ENCODE measurements at regions not wholly inside any gene's neighbourhood (a gene's known extent, or its start where the extent isn't known, plus 50 kb on each side); places are given as distances from the start of the nearest gene placed in this dataset.

GRCh38 chr19:31430381-31430780 is 81.1 kb upstream of the TSHZ3 start:
- Mint-ChIP-seq H3K9me3 (peaks cover 2% of the 10 kb centered on the region), H3K27ac (no peak overlapping the region), H3K4me1 (no peaks in the 10 kb centered on the region), H3K4me3 (no peak overlapping the region), H3K27me3 (no peaks in the 10 kb centered on the region), H3K36me3 (no peaks in the 10 kb centered on the region)
- no peak for DNase-seq
- CTCF ChIA-PET = no interaction called here

GRCh38 chr19:31432201-31432810 is 83.1 kb upstream of the TSHZ3 start:
- H3K4me3 Mint-ChIP-seq = no peak overlapping the region
- CTCF ChIA-PET = no interaction called here
- H3K36me3 Mint-ChIP-seq = no peaks in the 10 kb centered on the region
- H3K9me3 Mint-ChIP-seq = peaks cover 5% of the 10 kb centered on the region
- H3K4me1 Mint-ChIP-seq = no peaks in the 10 kb centered on the region
- no peaks in the 10 kb centered on the region for H3K27me3 Mint-ChIP-seq
- no peak for DNase-seq
- no peak overlapping the region for H3K27ac Mint-ChIP-seq

- no peaks in the 10 kb centered on the region for H3K27me3 Mint-ChIP-seq
- H3K4me1 Mint-ChIP-seq = no peaks in the 10 kb centered on the region
- DNase-seq = no peak
- H3K4me3 Mint-ChIP-seq = no peak overlapping the region
- H3K9me3 Mint-ChIP-seq = peaks cover 5% of the 10 kb centered on the region
- H3K36me3 Mint-ChIP-seq = no peaks in the 10 kb centered on the region
- no peak overlapping the region for H3K27ac Mint-ChIP-seq
- CTCF ChIA-PET = no interaction called here
Observed at GRCh38 chr19:31436121-31436776, 87.0 kb upstream of the TSHZ3 start.

- CTCF ChIA-PET = no interaction called here
- no peak for DNase-seq
- Mint-ChIP-seq H3K4me3 (no peak overlapping the region), H3K9me3 (peaks cover 5% of the 10 kb centered on the region), H3K27me3 (no peaks in the 10 kb centered on the region), H3K36me3 (no peaks in the 10 kb centered on the region), H3K27ac (no peak overlapping the region), H3K4me1 (no peaks in the 10 kb centered on the region)
Observed at GRCh38 chr19:31438401-31439269, 89.4 kb upstream of the TSHZ3 start.

DNA sequence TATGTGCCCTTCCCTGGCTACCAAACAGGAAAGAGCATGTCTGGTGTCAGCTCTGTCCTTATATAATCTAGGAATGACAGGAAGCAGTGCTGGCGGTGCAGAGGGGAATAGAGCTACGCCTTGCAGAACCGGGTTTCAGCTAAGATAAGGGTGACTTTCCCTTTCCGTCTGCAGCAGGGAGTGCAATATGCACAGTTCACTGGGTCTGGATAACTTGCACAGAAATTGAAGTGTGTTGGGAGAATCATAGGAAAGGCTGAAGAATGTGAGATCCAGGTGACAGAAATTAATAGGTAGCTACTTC is 90.0 kb upstream of the TSHZ3 start:
- Mint-ChIP-seq H3K27ac (no peak overlapping the region), H3K4me3 (no peak overlapping the region)
- CTCF ChIA-PET = no interaction called here

DNA sequence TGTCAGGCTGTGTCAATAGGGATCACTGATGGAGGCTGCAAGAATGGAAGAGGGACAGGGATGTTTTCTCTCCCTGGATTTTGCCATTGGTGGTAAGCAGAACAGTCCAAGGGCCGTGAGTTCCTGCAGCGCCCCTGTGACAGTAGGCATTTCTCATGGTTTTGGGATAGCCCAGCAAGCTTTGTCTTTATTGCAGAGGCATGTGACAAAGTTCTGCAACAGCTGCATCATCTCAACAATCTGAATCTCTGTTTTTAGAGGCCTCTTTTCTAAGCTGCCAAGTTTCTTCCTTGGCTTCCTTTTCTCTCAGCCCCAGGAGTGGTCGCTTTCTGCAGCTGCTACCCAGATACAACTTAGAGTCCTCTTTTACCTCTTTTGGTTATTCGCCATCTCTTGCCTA is 95.7 kb upstream of the TSHZ3 start:
- Mint-ChIP-seq H3K27me3 (no peaks in the 10 kb centered on the region), H3K9me3 (peaks cover 4% of the 10 kb centered on the region), H3K36me3 (no peaks in the 10 kb centered on the region), H3K4me1 (no peaks in the 10 kb centered on the region), H3K27ac (no peak overlapping the region), H3K4me3 (no peak overlapping the region)
- no peak for DNase-seq
- CTCF ChIA-PET = no interaction called here

More for the DNA sequence above, 90.0 kb upstream of the TSHZ3 start:
- Mint-ChIP-seq H3K4me1 (no peaks in the 10 kb centered on the region), H3K36me3 (no peaks in the 10 kb centered on the region), H3K27me3 (no peaks in the 10 kb centered on the region), H3K9me3 (peaks cover 4% of the 10 kb centered on the region)
- no peak for DNase-seq

DNA sequence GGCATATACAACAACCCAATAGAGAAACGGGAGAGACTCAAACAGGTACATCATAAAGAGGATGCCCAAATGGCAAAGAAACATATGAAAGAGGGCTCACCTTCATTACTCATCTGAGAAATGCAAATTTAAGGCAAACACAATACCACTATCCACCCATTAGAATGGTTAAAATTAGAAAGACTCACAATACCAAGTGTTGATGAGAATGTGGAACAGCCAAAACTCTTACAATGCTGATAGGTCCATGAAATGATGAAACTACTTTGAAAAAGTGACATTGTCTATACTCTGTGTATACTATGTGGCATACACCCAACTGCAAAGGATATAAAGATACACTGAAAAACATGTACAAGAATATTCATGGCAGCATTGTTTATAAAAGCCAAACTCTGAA is 96.2 kb upstream of the TSHZ3 start:
- no peak for DNase-seq

GRCh38 chr19:31448221-31448657 is 99.0 kb upstream of the TSHZ3 start:
- peaks cover 4% of the 10 kb centered on the region for H3K9me3 Mint-ChIP-seq
- CTCF ChIA-PET = no interaction called here
- H3K27me3 Mint-ChIP-seq = no peaks in the 10 kb centered on the region
- no peaks in the 10 kb centered on the region for H3K4me1 Mint-ChIP-seq
- no peak for DNase-seq
- H3K4me3 Mint-ChIP-seq = no peak overlapping the region
- no peaks in the 10 kb centered on the region for H3K36me3 Mint-ChIP-seq
- no peak overlapping the region for H3K27ac Mint-ChIP-seq

More for the DNA sequence above, 96.2 kb upstream of the TSHZ3 start:
- Mint-ChIP-seq H3K9me3 (peaks cover 4% of the 10 kb centered on the region), H3K27me3 (no peaks in the 10 kb centered on the region), H3K4me1 (no peaks in the 10 kb centered on the region), H3K4me3 (no peak overlapping the region), H3K36me3 (no peaks in the 10 kb centered on the region), H3K27ac (no peak overlapping the region)
- CTCF ChIA-PET = no interaction called here

DNA sequence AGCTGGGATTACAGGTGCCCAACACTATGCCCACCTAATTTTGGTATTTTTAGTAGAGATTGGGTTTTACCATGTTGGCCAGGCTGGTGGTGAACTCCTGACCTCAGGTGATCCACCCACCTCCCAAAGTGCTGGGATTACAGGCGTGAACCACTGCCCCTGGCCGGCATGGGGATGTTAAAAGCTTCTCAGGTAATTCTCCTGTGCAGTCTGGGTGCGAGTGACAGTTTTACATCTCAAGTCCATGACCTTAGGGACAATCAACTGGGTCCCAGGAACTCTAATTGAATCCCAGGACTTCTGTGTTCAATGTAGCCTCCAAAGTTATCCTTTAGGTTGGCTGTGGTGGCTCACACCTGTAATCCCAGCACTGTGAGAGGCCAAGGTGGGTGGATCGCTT is 100.1 kb upstream of the TSHZ3 start:
- CTCF ChIA-PET = no interaction called here
- no peak overlapping the region for H3K4me3 Mint-ChIP-seq
- no peak overlapping the region for H3K27ac Mint-ChIP-seq
- H3K4me1 Mint-ChIP-seq = no peaks in the 10 kb centered on the region
- DNase-seq = no peak
- no peaks in the 10 kb centered on the region for H3K27me3 Mint-ChIP-seq
- no peaks in the 10 kb centered on the region for H3K36me3 Mint-ChIP-seq
- H3K9me3 Mint-ChIP-seq = peaks cover 4% of the 10 kb centered on the region

- Mint-ChIP-seq H3K36me3 (no peaks in the 10 kb centered on the region), H3K4me3 (no peak overlapping the region), H3K4me1 (no peaks in the 10 kb centered on the region), H3K9me3 (no peaks in the 10 kb centered on the region), H3K27me3 (no peaks in the 10 kb centered on the region), H3K27ac (no peak overlapping the region)
- CTCF ChIA-PET = no interaction called here
- DNase-seq = no peak
Observed at GRCh38 chr19:31450696-31451095, 101.5 kb upstream of the TSHZ3 start.

DNA sequence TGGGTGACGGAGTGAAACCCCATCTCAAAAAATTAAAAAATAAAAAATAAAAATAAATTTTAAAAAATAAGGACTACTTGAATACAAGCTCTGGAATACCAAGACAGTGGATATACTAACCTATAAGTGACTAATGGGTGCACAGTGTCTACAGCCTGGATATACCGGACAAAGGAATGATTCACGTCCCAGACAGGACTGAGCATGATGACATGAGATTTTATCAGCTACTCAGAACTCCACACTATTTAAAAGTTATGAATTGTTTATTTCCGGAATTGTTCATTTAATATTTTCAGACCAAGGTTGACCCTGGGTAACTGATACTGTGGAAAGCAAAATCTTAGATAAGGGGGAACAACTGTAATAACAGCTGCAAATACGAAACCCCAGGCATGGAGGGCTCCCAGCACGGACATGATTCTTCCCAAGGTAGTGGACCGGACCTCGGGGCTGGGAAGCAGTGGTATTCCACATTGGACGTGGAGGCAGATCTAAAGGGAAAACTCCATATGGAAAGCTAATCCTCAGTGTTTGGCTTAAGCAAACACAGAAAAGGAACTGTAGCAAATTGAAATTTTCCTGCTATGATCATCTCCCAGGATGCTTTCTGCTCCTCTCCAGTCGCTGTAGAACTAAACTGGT is 102.6 kb upstream of the TSHZ3 start:
- H3K36me3 Mint-ChIP-seq = no peaks in the 10 kb centered on the region
- no peak overlapping the region for H3K4me3 Mint-ChIP-seq
- H3K27ac Mint-ChIP-seq = no peak overlapping the region

DNA sequence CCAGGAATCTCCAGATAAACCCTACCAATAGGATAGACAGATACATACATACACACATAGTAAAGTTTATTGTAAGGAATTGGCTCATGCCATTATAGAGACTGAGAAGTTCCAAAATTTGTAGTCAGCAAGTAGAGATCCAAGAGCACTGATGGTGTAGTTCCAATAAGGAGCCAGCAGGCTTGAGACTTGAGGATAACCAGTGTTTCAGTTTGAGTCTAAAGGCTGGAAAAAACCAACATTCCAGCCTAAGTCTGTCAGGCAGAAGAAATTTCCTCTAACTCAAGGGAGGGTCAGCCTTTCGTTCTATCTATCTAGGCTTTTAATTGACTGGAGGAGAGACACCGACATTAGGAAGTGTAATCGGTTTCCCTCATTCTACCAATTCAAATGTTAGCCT is 110.2 kb upstream of the TSHZ3 start:
- no peak overlapping the region for H3K27ac Mint-ChIP-seq
- CTCF ChIA-PET = no interaction called here
- no peaks in the 10 kb centered on the region for H3K4me1 Mint-ChIP-seq
- no peak overlapping the region for H3K4me3 Mint-ChIP-seq
- H3K36me3 Mint-ChIP-seq = no peaks in the 10 kb centered on the region
- no peaks in the 10 kb centered on the region for H3K9me3 Mint-ChIP-seq
- no peaks in the 10 kb centered on the region for H3K27me3 Mint-ChIP-seq
- no peak for DNase-seq

More for the DNA sequence above, 102.6 kb upstream of the TSHZ3 start:
- Mint-ChIP-seq H3K9me3 (no peaks in the 10 kb centered on the region), H3K4me1 (no peaks in the 10 kb centered on the region), H3K27me3 (no peaks in the 10 kb centered on the region)
- no peak for DNase-seq
- CTCF ChIA-PET = no interaction called here

DNA sequence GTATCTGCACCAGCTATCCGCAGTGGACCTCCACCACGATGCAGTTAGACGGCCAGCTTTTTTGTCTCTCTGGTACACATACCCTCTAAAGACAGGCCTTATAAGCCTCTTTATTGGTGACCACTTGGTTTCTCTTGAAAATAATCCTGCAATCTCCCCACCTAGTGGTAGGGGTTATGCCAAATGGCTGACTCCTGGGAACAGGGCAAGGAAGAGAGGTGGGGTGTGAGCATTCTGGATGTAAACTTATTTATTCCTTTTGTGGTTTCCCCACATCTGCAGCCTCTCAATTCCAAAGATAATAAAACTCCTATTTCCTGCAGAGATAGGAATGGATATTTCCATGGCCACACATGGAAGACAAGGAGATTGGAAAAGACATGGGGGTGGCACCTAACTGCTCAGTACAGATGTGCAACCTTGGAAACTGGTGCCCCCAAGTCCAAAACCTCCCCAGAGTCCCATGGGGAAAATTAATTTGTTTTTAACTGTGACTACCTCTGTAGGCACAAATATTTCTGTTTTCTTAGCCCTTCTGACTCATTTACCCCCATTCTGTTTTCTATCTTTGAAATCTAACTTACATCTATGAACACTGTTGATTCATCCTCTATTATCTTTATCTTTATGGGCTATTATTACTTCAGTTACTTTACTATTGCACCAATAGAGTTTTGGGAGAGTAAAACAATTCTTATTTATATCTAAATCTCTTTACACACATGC is 112.7 kb upstream of the TSHZ3 start:
- DNase-seq = no peak
- CTCF ChIA-PET = no interaction called here
- H3K27me3 Mint-ChIP-seq = no peaks in the 10 kb centered on the region
- no peaks in the 10 kb centered on the region for H3K9me3 Mint-ChIP-seq
- H3K36me3 Mint-ChIP-seq = no peaks in the 10 kb centered on the region
- H3K27ac Mint-ChIP-seq = no peak overlapping the region
- H3K4me3 Mint-ChIP-seq = no peak overlapping the region
- H3K4me1 Mint-ChIP-seq = no peaks in the 10 kb centered on the region

DNA sequence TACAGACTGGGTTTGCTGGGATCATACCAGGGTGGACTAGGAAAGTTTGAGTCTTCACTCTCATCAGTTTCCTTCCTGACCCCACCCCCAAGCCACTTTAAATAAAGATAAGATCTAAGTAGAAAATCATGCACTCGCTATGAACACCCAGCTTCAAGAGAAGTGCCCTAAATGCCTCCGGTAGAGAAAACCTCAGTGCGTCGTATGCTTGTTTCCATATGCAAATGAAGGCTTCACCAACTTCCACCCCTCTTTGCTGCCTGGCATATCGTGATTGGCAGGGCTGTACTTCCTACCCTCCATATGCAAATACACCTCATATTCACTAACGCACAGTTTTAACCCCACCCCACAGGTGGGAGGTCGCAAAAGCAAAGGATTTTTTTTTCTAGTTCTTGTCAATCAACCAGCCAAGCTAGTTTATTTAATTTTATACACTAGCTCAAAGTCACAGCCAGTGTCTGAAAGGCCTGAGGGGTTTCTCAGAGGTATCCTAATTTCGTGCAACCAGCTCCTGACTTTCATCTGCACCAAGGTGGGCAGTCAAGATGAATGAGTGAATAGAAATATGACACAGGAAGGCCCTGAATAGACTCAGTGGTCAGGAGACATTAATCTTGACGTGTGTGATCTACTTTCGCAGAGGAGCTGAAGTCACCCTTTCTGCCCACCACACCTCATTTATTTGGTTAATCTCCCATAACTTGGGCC is 121.1 kb upstream of the TSHZ3 start:
- Mint-ChIP-seq H3K9me3 (peaks cover 3% of the 10 kb centered on the region), H3K36me3 (no peaks in the 10 kb centered on the region), H3K4me1 (no peaks in the 10 kb centered on the region), H3K27me3 (no peaks in the 10 kb centered on the region), H3K4me3 (no peak overlapping the region), H3K27ac (no peak overlapping the region)
- CTCF ChIA-PET = no interaction called here
- DNase-seq = no peak
